Karpas-422 (cell line): ENCODE measurements at regions not wholly inside any gene's neighbourhood (a gene's known extent, or its start where the extent isn't known, plus 50 kb on each side); places are given as distances from the start of the nearest gene placed in this dataset.
"Not testable (repeated sequence)": the region's sequence is repeated elsewhere in the genome, so short reads cannot be mapped to it uniquely, and the experiment has no call there.

Experiments used
- DNase-seq: peaks from one replicate; pipeline ENCODE4 v3.0.0-alpha.2; 2015
- H2AFZ ChIP-seq: fragments of 200-600 bp; sonication (generic); 2 replicates; pipeline ENCODE4 v1.6.1; 2014; ENCODE audit warnings: antibody characterized with exemption, low read length, mixed read lengths
- H3K27ac ChIP-seq: fragments of 200-600 bp; sonication (generic); 2 replicates; pipeline ENCODE4 v1.5.1; 2014; ENCODE audit warnings: mild to moderate bottlenecking, low read length, moderate library complexity
- H3K27me3 ChIP-seq: fragments of 200-600 bp; sonication (generic); 2 replicates; pipeline ENCODE4 v1.6.1; 2014; ENCODE audit warnings: low read length, mixed read lengths
- H3K36me3 ChIP-seq: fragments of 200-600 bp; sonication (generic); 2 replicates; pipeline ENCODE4 v1.6.1; 2014; ENCODE audit warnings: low read length, mixed read lengths; ENCODE audit not compliant: insufficient read depth
- H3K4me1 ChIP-seq: fragments of 200-600 bp; sonication (generic); 2 replicates; pipeline ENCODE4 v1.6.1; 2014; ENCODE audit warnings: mild to moderate bottlenecking, low read length, mixed read lengths
- H3K4me2 ChIP-seq: fragments of 200-600 bp; sonication (generic); 2 replicates; pipeline ENCODE4 v1.6.1; 2014; ENCODE audit warnings: low read length, low read depth, mild to moderate bottlenecking; ENCODE audit not compliant: poor library complexity, severe bottlenecking
- H3K4me3 ChIP-seq: fragments of 200-600 bp; sonication (generic); 2 replicates; pipeline ENCODE4 v1.5.1; 2014; ENCODE audit warnings: mild to moderate bottlenecking, antibody characterized with exemption, low read length, mixed read lengths
- H3K79me2 ChIP-seq: fragments of 200-600 bp; sonication (generic); 2 replicates; pipeline ENCODE4 v1.6.1; 2014; ENCODE audit warnings: mild to moderate bottlenecking, low read length, mixed read lengths
- H3K9ac ChIP-seq: fragments of 200-600 bp; sonication (generic); 2 replicates; pipeline ENCODE4 v1.6.0; 2014; ENCODE audit warnings: low read length
- H3K9me2 ChIP-seq: fragments of 200-600 bp; sonication (generic), shearing (Covaris generic); replicated peaks from 2 replicates; pipeline ENCODE4 v1.6.0; 2014; ENCODE audit warnings: mild to moderate bottlenecking, low read length, moderate library complexity; ENCODE audit not compliant: insufficient read depth
- H3K9me3 ChIP-seq: fragments of 300-700, 200-600 bp; sonication (generic); 2 replicates; pipeline ENCODE4 v1.6.1; 2014; ENCODE audit warnings: low read length, mixed read lengths
- H4K20me1 ChIP-seq: fragments of 200-600 bp; sonication (generic); 2 replicates; pipeline ENCODE4 v1.6.1; 2014; ENCODE audit warnings: mild to moderate bottlenecking, antibody characterized with exemption, low read length, low read depth; ENCODE audit not compliant: insufficient read depth

DNA sequence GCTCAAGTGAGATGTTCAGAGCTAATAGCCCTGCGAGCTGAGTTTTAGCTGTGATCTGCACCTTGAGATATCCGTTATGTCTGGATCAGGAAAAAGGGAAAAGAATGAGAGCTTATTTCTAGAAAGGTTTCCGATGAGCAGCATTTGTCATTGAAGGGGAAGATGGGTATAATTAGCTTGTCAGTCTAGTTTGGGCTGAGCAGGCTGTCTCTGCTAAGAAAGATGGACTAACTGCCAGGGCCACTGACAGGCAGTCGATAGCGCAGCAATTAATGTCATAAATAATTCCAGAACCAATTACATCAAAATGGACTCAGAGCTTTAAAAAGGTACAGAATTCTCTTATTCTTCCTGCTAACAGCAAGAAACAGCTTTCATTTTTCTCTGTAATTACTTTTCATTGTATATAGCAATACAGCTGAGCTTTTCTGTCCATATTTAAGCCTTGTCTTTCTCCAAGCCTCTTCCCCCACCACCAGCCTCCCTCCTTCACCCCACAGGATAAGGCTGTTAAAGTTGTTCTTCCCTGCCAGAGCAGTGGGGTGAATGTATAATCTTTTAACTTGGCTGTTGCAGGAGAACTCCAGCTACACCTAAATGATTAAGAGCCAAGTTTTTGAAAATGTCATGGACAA lies 1006.5 kb downstream of the KCNMA1 start:
- Histone ChIP-seq H2AFZ (no peak overlapping the region), H3K4me3 (no peak overlapping the region), H3K27ac (no peak overlapping the region), H3K9me2 (no peaks in the 10 kb centered on the region), H3K79me2 (no peaks in the 10 kb centered on the region), H3K27me3 (no peaks in the 10 kb centered on the region), H3K9me3 (no peaks in the 10 kb centered on the region), H3K9ac (no peak overlapping the region), H4K20me1 (no peaks in the 10 kb centered on the region), H3K4me1 (no peaks in the 10 kb centered on the region), H3K4me2 (no peak overlapping the region), H3K36me3 (no peaks in the 10 kb centered on the region)
- DNase-seq = no peak

DNA sequence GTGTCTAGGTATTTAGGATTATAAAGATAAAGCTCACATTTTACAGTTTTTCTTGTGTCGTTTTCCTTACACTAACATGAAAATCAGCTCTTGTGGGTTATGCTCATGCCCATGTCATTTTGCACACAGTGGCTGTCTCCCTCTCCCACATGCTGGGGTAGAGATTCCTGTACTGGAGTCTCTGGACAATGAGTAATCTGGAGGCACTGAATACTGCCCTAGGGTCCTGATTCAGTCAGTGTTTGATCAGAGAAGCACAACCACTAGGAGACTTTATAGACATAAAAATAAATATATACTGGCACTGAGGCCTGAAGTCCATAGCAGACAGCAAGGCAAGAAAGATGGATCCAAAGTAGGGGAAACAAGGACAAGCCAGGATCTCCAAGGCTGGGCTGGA lies 1008.8 kb downstream of the KCNMA1 start:
- Histone ChIP-seq H3K9me2 (no peaks in the 10 kb centered on the region), H3K4me2 (no peak overlapping the region), H3K4me1 (peaks cover 6% of the 10 kb centered on the region), H3K36me3 (no peaks in the 10 kb centered on the region), H3K9me3 (no peaks in the 10 kb centered on the region), H3K27ac (no peak overlapping the region), H3K27me3 (no peaks in the 10 kb centered on the region), H3K79me2 (no peaks in the 10 kb centered on the region), H2AFZ (no peak overlapping the region), H3K4me3 (no peak overlapping the region), H4K20me1 (no peaks in the 10 kb centered on the region), H3K9ac (no peak overlapping the region)
- no peak for DNase-seq

DNA sequence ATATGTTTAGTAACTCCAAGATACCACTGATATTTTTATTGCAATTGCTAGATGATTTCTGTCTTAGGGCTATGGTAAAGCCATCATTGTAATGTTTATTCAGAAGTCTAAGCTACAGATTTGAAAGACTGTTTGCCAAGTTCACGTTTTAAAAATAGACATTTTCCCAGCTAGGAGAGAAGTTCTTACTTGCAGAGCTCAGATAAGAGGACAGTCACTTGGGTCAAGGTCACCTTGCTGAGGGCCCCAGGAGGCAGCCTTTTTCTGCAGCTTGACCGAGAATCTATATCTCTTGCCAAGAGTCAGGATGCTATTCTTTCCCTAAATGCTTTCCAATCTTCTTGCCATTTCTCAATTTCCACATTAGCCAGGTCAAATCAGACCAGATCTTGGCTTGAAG lies 1011.2 kb downstream of the KCNMA1 start:
- no peak overlapping the region for H3K9ac ChIP-seq

DNA sequence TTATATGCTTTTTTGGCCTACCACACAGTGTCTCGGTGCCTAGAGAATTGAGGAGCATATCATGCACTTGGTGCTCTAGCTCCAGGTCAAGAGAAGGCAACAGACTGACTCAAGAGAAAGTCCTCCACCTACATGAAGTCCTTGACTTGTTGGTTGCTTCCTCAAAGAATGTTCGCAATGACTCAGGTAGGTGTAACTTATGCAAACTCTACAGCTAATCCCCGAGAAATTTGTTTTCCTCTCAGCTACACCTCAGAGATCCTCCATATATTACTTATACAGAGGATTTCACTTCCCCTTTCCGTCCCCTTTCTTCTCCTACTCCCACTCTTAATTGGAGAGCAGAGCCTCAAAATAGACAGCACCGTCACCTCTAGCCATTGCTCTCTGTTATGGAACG lies 1013.1 kb downstream of the KCNMA1 start:
- no peak overlapping the region for H3K4me2 ChIP-seq
- H3K27ac ChIP-seq = no peak overlapping the region
- H3K9me2 ChIP-seq = 0 out of 2 replicates have a peak, but pooled peaks cover 9% of the 10 kb centered on the region
- H3K79me2 ChIP-seq = no peaks in the 10 kb centered on the region
- no peaks in the 10 kb centered on the region for H3K36me3 ChIP-seq
- H3K9me3 ChIP-seq = no peaks in the 10 kb centered on the region
- peak; percentile 48 for DNase-seq
- H3K4me1 ChIP-seq = peaks cover 6% of the 10 kb centered on the region
- no peak overlapping the region for H3K9ac ChIP-seq
- no peaks in the 10 kb centered on the region for H4K20me1 ChIP-seq
- no peaks in the 10 kb centered on the region for H3K27me3 ChIP-seq
- H2AFZ ChIP-seq = no peak overlapping the region
- no peak overlapping the region for H3K4me3 ChIP-seq

More for the DNA sequence above, 1011.2 kb downstream of the KCNMA1 start:
- no peaks in the 10 kb centered on the region for H3K79me2 ChIP-seq
- H3K4me1 ChIP-seq = peaks cover 6% of the 10 kb centered on the region
- no peak overlapping the region for H3K4me2 ChIP-seq
- H2AFZ ChIP-seq = no peak overlapping the region
- 0 out of 2 replicates have a peak, but pooled peaks cover 6% of the 10 kb centered on the region for H3K9me2 ChIP-seq
- no peaks in the 10 kb centered on the region for H3K27me3 ChIP-seq
- no peak overlapping the region for H3K4me3 ChIP-seq
- H4K20me1 ChIP-seq = no peaks in the 10 kb centered on the region
- no peaks in the 10 kb centered on the region for H3K9me3 ChIP-seq
- H3K36me3 ChIP-seq = no peaks in the 10 kb centered on the region
- no peak overlapping the region for H3K27ac ChIP-seq
- DNase-seq = no peak

DNA sequence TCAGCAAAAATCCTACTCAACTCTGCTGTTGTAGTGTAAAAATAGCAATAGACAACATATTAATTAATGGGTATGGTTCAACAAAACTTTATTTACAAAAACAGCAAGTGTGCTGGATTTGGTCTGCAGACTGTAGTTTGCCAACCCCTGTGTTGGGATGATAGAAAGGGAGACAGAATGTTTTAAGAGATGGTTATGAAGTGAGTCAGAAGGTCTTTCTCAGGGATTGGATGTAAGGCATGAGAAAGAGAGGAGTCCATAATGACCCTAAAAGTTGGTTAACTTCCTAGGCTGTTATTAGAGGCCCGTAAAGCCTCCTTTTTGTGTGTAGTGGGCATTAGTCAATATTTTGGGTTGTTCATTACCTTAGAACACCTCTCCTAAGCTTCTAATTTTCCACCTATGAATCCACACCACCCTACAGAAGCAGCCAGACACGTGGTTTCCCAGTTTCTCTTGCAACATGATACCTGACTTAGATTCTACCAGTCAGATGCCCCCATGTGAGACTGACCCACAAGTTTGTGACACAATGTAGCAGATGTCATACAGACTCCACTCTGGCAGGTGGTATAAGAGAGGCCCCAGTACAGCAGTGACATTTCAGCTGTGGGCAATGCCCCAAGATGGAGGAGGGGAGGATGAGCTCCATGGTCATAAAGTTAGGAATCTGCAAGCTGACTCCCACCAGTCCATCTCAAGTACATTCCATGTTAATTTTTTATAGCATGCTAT lies 1015.6 kb downstream of the KCNMA1 start:
- Histone ChIP-seq H3K27ac (no peak overlapping the region), H3K4me3 (no peak overlapping the region), H3K36me3 (no peaks in the 10 kb centered on the region), H4K20me1 (no peaks in the 10 kb centered on the region), H3K9me3 (no peaks in the 10 kb centered on the region), H3K4me1 (peaks cover 6% of the 10 kb centered on the region), H3K79me2 (no peaks in the 10 kb centered on the region), H3K9me2 (0 out of 2 replicates have a peak, but pooled peaks cover 9% of the 10 kb centered on the region), H3K27me3 (no peaks in the 10 kb centered on the region), H3K4me2 (no peak overlapping the region), H3K9ac (no peak overlapping the region), H2AFZ (no peak overlapping the region)
- no peak for DNase-seq

DNA sequence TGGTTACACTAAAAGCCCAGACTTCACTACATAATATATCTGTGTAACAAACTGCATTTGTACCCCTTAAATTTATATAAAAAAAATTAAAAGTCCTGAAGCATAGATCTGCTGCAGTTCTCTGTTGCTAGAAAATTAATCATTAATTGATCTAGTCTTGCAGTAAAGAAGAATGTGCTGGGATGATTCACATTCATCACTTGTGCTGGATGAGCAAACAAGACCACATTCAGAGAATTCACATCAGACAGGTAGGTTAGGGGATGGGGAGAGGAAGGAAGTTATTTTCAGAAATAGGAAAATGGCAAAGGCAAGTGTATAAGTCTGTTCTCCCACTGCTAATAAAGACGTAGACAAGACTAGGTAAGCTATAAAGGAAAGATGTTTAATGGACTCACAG lies 1019.0 kb downstream of the KCNMA1 start:
- H3K9me2 ChIP-seq = 0 out of 2 replicates have a peak, but pooled peaks cover 9% of the 10 kb centered on the region

DNA sequence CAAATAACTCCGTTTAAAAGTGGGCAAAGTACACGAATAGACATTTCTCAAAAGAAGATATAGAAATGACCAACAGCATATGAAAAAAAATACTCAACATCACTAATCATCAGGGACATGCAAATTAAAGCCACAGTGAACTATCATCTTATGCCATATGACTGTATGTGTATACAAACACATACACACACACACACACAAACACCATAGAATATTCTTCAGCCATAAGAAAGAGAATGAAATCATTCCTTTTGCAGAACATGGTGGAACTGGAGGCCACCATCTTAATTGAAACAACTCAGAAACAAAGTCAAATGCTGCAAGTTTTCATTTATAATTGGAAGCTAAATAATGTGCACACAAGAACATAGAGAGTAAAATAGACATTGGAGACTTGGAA lies 1019.4 kb downstream of the KCNMA1 start:
- Histone ChIP-seq H3K9ac (no peak overlapping the region), H3K4me1 (no peaks in the 10 kb centered on the region), H3K27me3 (no peaks in the 10 kb centered on the region), H2AFZ (no peak overlapping the region), H3K9me3 (no peaks in the 10 kb centered on the region), H4K20me1 (no peaks in the 10 kb centered on the region), H3K36me3 (no peaks in the 10 kb centered on the region), H3K4me2 (no peak overlapping the region), H3K9me2 (0 out of 2 replicates have a peak, but pooled peaks cover 9% of the 10 kb centered on the region), H3K4me3 (no peak overlapping the region), H3K79me2 (no peaks in the 10 kb centered on the region), H3K27ac (no peak overlapping the region)
- DNase-seq = no peak

More for the DNA sequence above, 1019.0 kb downstream of the KCNMA1 start:
- Histone ChIP-seq H3K4me1 (no peaks in the 10 kb centered on the region), H3K27me3 (no peaks in the 10 kb centered on the region), H3K9me3 (no peaks in the 10 kb centered on the region), H3K4me3 (no peak overlapping the region), H2AFZ (no peak overlapping the region), H3K36me3 (no peaks in the 10 kb centered on the region), H4K20me1 (no peaks in the 10 kb centered on the region), H3K79me2 (no peaks in the 10 kb centered on the region), H3K9ac (no peak overlapping the region), H3K4me2 (no peak overlapping the region), H3K27ac (no peak overlapping the region)
- DNase-seq = no peak

DNA sequence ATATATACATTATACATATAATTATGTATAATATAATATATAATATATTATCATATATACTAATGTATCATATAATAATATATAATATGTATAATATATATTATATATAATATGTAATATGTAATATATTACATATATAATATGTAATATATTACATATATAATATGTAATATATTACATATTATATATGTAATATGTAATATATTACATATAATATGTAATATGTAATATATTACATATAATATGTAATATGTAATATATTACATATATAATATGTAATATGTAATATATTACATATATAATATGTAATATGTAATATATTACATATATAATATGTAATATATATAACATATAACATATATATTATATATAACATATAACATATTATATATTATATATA lies 1020.9 kb downstream of the KCNMA1 start:
- H3K4me3 ChIP-seq, H3K9ac ChIP-seq, H3K9me2 ChIP-seq, H3K4me1 ChIP-seq, DNase-seq, H2AFZ ChIP-seq, H3K79me2 ChIP-seq, H3K9me3 ChIP-seq, H3K27me3 ChIP-seq, H3K36me3 ChIP-seq, H3K27ac ChIP-seq, H3K4me2 ChIP-seq, H4K20me1 ChIP-seq: not testable (repeated sequence)
